ENCODE measurements at regions not wholly inside any gene's neighbourhood (a gene's known extent, or its start where the extent isn't known, plus 50 kb on each side); places are given as distances from the start of the nearest gene placed in this dataset.

DNA sequence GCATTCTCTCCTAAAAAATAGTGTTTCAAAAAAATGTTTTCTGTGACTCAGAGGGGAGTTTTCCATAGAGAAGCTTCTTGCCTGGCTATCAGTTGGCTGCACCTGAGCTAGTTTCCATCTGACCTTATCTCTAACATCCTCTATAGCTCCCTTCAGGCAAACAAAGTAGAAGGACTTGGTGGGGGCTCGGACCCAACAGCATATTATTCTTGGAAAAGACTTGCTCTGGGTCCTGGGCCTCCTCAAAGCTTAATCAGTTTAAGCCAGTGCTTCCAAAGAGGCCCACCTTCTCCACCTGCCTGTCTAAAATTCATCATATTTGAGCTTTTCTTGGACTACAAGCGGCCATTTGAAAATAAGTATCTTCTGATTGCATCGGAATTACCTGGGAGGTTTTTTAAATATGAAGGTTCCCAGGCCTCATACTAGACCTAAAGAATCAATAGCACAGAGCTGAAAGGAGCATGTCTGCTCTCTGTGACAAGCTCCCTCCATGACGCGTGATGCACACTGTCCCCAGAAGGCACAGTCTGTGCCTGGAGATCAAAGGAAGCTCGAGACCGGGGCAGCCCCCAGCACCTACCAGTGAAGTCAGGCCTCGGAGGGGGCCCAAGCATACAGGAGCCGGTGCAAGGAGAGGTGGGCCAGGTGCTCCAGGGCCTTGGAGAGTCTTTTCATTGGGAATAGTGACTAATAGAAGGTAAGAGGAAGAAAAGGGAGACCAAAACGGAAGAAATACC is 80.6 kb upstream of the HIVEP1 start (continued):
- TF ChIP-seq, protein P1, sequence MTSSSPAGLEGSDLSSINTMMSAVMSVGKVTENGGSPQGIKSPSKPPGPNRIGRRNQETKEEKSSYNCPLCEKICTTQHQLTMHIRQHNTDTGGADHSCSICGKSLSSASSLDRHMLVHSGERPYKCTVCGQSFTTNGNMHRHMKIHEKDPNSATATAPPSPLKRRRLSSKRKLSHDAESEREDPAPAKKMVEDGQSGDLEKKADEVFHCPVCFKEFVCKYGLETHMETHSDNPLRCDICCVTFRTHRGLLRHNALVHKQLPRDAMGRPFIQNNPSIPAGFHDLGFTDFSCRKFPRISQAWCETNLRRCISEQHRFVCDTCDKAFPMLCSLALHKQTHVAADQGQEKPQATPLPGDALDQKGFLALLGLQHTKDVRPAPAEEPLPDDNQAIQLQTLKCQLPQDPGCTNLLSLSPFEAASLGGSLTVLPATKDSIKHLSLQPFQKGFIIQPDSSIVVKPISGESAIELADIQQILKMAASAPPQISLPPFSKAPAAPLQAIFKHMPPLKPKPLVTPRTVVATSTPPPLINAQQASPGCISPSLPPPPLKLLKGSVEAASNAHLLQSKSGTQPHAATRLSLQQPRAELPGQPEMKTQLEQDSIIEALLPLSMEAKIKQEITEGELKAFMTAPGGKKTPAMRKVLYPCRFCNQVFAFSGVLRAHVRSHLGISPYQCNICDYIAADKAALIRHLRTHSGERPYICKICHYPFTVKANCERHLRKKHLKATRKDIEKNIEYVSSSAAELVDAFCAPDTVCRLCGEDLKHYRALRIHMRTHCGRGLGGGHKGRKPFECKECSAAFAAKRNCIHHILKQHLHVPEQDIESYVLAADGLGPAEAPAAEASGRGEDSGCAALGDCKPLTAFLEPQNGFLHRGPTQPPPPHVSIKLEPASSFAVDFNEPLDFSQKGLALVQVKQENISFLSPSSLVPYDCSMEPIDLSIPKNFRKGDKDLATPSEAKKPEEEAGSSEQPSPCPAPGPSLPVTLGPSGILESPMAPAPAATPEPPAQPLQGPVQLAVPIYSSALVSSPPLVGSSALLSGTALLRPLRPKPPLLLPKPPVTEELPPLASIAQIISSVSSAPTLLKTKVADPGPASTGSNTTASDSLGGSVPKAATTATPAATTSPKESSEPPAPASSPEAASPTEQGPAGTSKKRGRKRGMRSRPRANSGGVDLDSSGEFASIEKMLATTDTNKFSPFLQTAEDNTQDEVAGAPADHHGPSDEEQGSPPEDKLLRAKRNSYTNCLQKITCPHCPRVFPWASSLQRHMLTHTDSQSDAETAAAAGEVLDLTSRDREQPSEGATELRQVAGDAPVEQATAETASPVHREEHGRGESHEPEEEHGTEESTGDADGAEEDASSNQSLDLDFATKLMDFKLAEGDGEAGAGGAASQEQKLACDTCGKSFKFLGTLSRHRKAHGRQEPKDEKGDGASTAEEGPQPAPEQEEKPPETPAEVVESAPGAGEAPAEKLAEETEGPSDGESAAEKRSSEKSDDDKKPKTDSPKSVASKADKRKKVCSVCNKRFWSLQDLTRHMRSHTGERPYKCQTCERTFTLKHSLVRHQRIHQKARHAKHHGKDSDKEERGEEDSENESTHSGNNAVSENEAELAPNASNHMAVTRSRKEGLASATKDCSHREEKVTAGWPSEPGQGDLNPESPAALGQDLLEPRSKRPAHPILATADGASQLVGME (CRISPR knock-in tag; IDR thresholded peaks at IDR 0.05), result no peak
- TF ChIP-seq KAT2B (IDR thresholded peaks at IDR 0.05; ENCODE audit: low read depth, low read length), result no peak
- no peak for TF ChIP-seq RHOXF2B (CRISPR knock-in tag; conservative IDR thresholded peaks at IDR 0.05)
- TF ChIP-seq ERF (CRISPR knock-in tag; IDR thresholded peaks at IDR 0.05), result no peak
- TF ChIP-seq KDM2B (CRISPR knock-in tag; IDR thresholded peaks at IDR 0.05), result no peak
- TF ChIP-seq NR2C2 (CRISPR knock-in tag; IDR thresholded peaks at IDR 0.05), result no peak
- TF ChIP-seq NR2C2 (tag; IDR thresholded peaks at IDR 0.05), result no peak
- TF ChIP-seq EP400 (IDR thresholded peaks at IDR 0.05), result peak; percentile 64
- TF ChIP-seq, protein P2, sequence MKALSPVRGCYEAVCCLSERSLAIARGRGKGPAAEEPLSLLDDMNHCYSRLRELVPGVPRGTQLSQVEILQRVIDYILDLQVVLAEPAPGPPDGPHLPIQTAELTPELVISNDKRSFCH (CRISPR knock-in tag; IDR thresholded peaks at IDR 0.05), result no peak
- TF ChIP-seq, protein P2 (tag; IDR thresholded peaks at IDR 0.05), result peak; percentile 87; the same call in 1 of the 2 replicates
- no peak for TF ChIP-seq PTBP1 (IDR thresholded peaks at IDR 0.05; ENCODE audit: low read depth, low read length)
- TF ChIP-seq FUS (optimal IDR thresholded peaks at IDR 0.05; ENCODE audit: low read depth, low read length), result no peak
- TF ChIP-seq PHF20 (IDR thresholded peaks at IDR 0.05; ENCODE audit: partially characterized antibody), result no peak
- peak; percentile 78; the same call in 1 of the 2 replicates for TF ChIP-seq HDAC2 (IDR thresholded peaks at IDR 0.05)
- no peak for TF ChIP-seq SRSF3 (IDR thresholded peaks at IDR 0.05; ENCODE audit: insufficient read depth, low read length)
- TF ChIP-seq TFAM (CRISPR knock-in tag; conservative IDR thresholded peaks at IDR 0.05), result no peak
- peak; percentile 92 for TF ChIP-seq LEF1 (IDR thresholded peaks at IDR 0.05)

Data from K562 (cell line).